HG02798 (cell line): ENCODE measurements at regions not wholly inside any gene's neighbourhood (a gene's known extent, or its start where the extent isn't known, plus 50 kb on each side); places are given as distances from the start of the nearest gene placed in this dataset.
"Not testable (repeated sequence)": the region's sequence is repeated elsewhere in the genome, so short reads cannot be mapped to it uniquely, and the experiment has no call there.

Experiments used
- ATAC-seq: cut with Tn5 transposase; IDR thresholded peaks from one replicate; pipeline ENCODE4 v1.9.1; 2021; ENCODE audit warnings: mild to moderate bottlenecking; ENCODE audit not compliant: unreplicated experiment, poor library complexity

DNA sequence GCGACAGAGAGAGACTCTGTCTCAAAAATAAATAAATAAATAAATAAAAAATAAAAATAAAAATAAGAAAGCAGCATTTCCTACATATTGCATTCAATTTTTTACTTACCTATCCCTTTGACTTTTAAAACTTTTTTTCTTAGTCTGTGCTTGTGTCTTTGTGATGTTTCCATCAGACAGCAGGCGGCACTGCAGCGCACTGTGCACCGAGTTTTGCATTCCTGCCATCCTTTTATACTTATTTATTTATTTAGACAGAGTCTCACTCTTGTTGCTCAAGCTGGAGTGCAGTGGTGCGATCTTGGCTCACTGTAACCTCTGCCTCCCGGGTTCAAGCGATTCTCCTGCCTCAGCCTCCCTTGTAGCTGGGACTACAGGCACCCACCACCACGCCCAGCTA, 203.9 kb downstream of the SPATA31A1 start:
- not testable (repeated sequence) for ATAC-seq

DNA sequence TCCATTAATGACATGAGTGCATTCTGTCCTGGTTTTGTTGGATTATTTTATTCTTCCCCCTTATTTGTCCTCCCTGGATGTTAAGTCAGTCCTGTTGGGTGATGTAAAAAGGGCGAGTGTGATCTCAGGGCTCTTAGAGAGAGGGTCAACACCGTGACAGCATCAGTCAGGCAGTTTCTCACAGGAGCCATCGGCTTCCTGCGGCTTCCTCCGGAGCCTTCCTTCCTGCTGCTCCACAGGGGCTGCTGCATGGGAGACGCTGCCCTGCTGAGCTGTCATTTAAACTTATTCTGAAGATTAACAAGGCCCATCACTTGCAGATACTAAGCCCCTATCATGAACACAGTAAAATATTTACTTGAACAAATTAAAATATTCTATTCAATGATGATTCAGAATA, 211.3 kb downstream of the SPATA31A1 start:
- ATAC-seq, result not testable (repeated sequence)

DNA sequence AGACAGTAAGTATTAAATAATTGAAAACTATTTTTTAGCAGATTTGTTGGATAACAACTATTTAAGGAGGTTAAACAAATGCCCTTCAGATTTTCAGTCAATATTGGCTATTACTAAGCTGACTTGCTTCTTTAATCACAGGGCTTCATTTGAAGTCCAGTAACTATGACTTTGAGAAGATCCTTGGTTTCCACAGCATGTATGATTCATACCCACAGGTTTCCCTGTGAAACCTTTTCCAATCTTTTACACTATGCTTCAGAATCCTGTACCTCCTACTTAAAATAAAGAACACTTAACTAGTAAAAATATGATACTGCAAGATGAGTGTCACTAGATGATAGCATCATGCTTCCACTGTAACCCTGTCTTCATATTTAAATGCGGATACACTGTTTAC, 211.9 kb downstream of the SPATA31A1 start:
- ATAC-seq, result not testable (repeated sequence)

DNA sequence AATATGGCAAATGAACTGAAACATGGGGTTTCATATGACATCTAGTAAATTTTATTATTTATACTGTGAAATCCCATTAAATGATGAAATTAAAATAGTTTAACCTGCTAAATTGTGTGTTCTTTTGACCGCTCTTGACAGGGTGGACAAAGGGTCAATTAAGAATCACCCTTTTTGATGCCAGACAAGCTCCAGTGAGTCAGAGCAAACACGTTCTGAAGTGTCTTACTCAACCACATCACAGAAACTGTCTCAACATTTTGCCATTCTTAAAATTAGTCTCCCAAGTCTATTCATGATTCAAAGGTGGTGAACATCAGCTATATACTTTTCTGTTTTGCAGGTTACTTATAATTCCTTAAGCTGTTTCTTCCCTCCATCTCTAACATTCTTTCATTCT, 213.4 kb downstream of the SPATA31A1 start:
- ATAC-seq, result not testable (repeated sequence)

DNA sequence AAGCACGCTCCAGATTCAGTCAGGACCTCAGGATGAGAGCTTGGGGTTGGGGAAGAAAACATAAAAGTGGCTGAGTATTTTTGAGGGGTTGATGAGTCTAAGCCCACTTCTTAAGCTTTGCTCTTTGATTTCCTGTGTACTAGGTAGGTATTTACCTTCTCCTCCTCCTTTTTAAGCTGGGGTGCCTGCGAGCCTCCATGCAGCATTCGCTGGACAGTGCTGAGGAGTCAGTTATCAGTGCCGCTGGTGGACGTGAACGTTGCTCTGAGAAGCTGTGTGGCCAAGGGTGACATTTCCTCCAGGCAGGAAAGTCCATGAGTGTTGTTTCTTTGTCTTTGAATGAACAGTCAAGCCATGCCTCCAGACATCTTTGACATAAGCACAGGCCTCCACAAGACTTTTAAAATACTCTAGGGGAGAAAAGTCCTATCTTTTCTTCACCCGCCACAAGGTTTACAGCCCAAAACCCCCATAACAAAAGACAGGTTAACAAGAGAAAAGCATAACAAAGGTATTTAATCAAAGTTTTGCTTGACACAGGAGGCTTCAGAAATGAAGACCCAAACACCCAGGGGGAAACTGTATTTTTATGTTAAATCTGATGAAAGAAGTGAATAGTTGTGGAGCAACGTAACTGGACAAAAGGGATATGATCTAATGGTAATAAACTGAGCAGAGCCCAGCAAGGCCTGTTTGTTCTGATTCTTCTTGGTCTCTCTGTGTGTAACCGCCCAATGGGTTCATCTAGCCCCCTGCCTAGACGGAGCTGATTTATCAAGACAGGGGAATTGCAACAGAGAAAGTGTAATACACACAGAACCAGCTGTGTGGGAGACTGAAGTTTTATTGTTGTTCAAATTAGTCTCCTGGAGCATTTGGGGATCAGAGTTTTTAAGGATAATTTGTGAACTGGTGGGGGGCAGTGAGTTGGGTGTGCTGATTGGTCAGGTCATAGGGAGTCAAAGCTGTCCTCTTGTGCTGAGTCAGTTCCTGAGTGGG, 217.9 kb downstream of the SPATA31A1 start:
- ATAC-seq, result not testable (repeated sequence)

DNA sequence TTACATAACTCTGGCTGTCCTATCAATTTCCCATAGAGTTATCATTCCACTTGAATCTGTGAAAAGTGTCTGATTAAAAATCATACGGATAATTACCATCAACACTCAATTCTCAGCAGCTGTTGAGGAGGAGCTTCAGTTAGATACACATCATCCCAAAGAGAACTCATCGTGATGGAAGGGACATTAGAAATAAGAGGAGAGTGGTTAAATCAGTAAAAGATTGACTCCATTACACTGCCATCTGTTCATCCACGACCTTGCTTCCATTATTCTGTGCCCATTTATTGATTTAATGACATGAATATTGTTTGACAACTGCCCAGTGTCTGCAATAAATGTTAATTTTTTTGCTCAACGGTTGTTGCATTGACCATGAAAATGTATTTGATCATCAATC, 223.5 kb downstream of the SPATA31A1 start:
- ATAC-seq, result not testable (repeated sequence)

DNA sequence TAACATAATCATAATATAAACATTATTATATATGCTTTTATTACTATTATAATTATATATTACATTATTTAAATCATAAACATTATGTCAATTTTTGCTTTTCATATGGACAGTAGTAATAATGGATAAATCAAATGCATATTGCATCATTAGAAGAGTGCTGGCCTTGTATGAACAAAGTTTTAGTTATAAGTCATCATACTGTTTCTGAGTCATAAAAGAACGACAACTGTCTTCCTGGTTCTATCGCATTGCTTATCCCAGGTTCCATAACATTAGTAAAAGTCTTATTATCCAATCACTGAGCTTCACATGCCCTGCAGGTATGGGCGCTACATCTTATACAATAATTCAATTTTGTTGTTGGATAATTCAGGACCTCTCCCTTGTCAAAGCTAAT, 225.8 kb downstream of the SPATA31A1 start:
- not testable (repeated sequence) for ATAC-seq

DNA sequence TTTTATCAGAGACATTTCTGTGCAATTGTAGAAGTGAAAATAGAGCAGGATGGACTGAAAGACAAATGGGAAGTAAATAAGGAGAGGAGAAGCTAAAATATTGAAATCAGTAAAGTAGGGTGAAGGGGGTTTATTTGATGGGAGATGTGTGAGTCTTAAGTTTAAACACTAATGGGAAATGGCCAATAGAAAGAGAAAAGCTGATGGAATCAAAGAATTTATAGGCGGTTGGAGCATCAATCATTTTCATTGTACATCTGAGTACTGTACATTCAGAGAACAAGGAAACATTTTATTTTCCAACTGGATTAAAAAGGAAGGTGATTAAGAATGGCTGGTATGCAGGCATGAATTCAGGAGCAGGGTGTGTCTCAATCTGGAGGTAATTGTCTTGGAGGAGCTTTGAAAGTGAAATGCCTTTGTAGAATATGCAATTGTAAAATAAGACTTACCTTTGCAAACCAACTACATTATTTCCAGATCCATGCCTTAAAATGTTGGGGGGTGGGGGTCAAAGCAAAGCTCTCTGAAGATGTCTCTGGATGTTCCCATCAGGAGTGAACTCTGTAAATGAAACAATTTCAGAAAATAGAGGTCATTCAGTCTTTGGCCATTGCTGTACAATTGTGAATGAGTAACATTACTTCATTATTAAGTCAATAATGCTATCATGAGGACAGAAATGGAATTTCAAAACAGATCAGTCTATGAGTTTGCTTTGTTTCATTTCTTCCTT, 227.4 kb downstream of the SPATA31A1 start:
- ATAC-seq, result not testable (repeated sequence)

DNA sequence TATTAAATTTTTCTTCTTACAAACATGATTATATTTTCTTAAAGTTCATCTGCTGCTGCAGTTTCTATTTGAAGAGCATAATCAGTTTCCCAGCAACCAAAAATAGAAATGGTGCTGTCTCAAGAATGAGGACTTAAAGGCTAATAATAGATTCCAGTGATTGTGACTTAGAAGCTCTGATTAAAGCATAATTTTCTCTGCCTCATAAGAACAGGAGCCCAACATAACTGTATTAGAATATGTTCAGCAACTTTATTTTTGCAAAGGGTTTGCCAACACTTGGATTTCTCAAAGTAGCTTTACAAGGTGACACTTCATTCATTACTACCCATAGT, 227.9 kb downstream of the SPATA31A1 start:
- ATAC-seq, result not testable (repeated sequence)

DNA sequence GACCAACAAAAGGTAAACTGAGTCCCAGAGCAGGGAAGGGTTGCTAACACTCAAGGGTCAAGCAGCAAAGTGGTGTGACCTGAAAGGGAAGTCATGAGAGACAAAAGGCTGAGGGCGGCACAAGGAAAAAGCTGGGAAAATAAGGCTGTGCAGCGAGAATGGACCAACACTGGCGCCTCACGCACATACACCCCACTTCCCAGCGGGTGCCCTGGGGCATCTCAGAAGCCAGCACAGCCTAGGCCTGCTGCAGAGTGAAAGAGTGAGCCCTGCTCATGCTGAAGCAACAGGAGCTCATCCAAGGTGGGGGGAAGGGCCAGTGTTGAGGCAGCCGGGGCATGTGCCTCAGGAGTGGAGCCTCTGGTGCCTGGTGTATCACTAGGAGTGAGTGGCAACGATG, 229.8 kb downstream of the SPATA31A1 start:
- ATAC-seq, result not testable (repeated sequence)

DNA sequence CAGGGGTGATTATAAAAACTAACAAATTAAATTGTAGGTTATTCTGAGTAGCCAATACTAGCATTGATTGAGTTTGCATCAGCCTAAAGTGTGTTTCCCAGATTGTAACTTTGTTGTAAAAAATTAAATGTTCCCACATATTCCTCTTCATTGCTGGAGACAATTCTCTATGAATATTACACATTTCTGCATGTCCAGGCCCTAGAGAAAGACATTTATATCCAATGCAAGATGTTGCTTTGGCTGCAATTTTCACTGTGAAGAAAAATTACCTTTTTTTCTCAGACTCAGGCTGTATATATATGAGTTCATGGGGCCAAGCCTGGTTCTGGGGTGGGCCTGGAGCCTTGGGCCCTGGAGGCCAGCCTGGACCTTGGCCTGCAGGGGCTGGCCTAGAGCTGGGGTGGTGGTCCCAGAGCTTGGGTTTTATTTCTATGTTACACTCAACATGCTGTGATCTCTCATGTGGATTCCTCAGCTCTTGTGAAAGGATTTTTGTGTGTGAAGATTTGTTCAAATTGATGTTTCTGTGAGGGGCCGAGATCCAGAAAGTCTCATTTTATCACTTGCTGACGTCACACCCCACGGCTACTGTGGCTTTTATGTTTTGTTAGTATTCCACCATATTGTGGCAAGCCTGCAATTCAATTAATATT, 232.5 kb downstream of the SPATA31A1 start:
- ATAC-seq, result no peak

DNA sequence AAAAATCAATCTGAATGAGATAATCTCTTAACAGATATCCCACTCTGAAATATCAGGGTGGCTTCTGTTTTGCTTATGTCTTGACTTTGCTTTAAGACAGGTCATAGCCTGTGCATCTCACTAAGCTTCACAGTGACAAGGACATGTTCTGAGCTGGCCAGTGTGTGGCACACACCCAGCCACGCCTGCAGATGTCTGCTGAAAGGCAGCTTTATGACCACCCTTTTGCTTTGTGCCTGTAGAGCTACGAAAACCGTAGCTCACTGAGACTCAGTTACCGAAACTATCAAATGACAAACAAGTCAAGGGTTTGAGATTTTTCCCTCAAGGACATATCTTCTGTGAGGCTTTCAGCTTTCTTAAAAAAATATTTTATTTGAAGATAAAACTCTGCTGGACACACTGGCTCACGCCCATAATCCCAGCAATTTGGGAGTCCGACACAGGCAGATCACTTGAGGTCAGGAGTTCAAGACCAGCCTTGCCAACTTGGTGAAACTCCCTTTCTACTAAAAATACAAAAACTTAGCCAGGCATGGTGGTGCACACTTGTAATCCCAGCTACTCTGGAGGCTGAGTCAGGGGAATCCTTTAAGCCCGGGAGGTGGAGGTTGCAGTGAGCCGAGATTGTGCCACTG, 233.2 kb downstream of the SPATA31A1 start:
- no peak for ATAC-seq

DNA sequence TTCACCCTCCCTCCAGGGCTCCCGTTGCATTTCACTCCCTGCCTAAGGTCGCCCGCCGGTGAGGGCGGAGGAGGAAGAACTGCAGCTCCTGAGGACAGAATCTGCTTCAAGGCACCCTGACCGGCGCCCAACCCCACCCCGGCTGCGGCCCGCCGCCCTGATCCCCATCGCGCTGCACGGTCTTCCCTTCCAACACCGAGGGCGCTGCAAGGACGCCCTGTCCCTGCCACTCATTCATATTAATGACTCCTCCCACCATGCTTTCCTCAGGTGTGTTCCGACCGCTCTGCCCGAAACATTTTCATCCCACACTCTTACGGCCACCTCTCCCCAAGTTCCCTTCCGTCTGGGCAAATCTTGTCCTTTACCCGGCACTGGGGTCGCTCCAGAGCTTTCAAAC, 248.6 kb downstream of the SPATA31A1 start:
- not testable (repeated sequence) for ATAC-seq

DNA sequence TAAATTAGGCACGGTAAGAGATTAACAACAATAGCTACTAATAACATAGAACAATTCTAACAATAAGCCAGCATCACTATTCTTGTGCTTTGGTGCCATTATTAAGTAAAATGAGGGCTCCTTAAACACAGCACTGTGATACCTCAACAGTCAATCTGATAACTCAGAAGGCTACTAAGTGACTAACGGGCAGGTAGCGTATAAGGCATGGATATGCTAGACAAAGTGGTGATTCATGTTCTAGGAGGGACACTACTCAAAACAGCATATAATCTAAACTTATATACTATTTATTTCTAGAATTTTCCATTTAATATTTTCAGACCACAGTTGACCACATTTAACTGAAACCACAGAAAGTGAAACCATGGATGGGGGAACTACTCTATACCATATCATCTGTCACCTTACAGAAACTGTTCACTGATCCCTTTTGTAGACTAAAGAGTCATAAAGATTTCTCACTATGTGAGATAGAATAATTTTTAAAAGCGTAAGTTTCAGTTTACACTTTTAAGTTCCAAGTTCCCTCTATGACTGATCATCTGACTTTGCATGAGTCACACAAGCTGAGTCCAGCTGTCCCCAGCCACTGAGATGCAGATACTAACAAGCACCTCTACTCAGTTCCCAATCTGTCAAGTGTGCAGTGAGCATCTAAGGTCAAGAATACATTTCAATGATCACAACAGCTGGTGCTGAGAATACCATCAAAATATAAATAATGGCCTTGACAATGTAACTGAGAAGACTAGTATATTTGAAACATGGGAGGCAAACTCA, 256.2 kb downstream of the SPATA31A1 start:
- peak; percentile 98 for ATAC-seq

DNA sequence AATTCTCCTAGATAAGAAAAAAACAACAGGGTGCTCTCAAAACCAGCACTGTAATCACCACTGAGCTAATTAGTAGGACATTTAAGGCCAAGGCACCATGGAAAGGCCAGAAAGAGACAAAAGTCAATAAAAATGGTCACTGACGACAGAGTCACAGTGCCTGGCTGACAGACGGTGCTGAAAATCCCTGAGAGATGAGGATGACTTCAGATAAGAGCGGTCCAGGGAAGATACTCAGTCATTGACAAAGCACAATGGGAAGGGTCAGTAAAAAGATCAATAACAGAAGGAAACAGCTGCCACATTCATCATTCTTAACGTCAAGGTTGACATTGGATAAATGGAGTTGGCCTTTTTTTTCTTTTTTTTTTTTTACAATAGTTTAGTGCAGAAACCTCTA, 261.0 kb downstream of the SPATA31A1 start:
- ATAC-seq, result not testable (repeated sequence)

DNA sequence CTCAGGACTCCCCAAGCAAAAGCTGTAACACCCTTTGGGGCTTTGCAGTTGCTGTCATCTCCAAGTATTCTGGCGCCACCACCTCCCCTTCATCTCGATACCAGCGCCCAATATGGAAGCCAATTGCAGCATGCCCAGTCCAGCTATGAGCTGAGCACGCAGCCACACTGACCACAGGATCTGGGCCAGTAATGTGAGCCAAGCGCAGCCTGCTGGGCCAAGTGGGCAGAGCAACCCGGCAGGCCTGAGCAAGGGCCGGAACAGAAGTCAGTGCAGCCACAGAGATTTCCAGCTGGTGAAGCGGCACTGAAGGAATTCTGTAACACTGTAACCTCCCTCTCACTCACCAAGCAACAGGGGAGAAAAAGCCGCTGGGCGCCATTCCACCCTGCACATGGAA, 268.6 kb downstream of the SPATA31A1 start:
- not testable (repeated sequence) for ATAC-seq

DNA sequence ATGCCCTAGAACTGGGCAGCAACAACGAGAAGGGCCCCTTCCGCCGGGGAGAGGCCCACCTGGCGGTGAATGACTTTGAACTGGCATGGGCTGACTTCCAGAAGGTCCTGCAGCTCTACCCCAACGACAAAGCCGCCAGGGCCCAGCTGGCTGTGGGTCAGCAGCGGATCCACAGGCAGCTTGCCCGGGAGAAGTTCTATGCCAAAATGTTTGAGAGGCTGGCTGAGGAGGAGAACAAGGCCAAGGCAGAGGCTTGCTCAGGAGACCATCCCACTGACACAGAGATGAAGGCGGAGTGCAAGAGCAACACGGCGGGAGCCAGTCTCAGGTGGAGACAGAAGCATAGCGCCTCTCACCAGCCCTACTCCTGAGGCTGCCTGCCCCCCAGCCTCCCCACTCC, 276.6 kb downstream of the SPATA31A1 start:
- not testable (repeated sequence) for ATAC-seq

DNA sequence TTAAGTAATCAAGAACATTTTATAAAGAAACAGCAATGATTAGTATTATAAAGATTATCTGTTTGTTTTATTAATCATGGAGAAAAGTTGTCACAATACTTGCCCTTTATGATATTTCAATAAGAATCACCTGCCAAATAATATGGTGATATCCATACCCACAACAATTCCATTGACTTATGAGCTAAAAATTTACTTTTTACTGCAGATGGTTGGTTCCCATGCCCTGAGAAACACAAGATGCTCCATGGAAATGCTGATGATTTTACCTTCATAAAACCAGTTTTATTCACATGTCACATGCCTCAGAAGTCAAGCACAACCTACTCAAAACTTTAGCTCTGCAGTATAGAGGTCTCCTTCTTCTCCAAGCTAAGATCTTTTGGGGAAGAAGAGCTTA, 293.6 kb downstream of the SPATA31A1 start:
- ATAC-seq, result not testable (repeated sequence)

DNA sequence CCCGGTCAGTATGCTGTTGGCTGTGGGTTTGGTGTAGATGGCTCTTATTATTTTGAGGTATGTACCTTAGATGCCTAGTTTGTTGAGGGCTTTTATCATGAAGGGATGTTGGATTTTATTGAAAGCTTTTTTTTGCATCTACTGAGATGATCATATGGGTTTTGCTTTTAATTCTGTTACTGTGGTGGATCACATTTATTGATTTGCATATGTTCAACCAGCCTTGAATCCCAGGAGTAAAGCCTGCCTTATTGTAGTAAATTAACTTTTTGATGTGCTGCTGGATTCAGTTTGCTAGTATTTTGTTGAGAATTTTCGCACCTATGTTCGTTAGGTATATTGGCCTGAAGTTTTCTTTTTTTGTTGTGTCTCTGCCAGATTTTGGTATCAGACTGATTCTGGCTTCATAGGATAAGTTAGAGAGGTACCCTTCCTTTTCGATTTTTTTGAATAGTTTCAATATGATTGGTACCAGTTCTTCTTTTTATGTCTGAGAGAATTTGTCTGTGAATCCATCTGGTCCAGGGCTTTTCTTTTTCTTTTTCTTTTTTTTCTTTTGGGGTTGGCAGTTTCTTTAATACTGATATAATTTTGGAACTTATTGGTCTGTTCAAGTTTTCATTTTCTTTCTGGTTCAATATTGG, 301.6 kb downstream of the SPATA31A1 start:
- peak; percentile 52 for ATAC-seq
